ENCODE measurements at regions not wholly inside any gene's neighbourhood (a gene's known extent, or its start where the extent isn't known, plus 50 kb on each side); places are given as distances from the start of the nearest gene placed in this dataset.

DNA sequence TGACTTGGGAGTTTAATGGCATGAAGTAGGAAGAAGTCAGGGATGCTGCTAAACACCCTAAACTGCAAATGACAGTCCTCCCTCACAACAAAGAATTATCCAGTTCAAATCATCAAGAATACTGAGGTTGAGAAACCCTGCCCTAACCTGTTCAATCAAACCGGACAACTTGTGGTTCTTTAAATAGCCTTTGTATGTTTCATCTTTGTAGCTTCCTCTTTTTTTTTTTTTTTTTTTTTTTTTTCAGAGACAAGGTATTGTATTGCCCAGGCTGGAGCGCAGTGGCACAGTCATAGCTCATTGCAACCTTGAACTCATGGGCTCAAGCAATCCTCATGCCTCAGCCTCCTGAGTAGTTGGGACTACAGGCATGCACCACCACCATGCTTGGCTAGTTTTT, 52.5 kb upstream of the TTC29 start:
- DNase-seq: no peak

GRCh38 chr4:147003956-147004809, 58.5 kb upstream of the TTC29 start:
- no peak for DNase-seq

GRCh38 chr4:147006229-147006628, 60.6 kb upstream of the TTC29 start:
- no peak for DNase-seq

DNA sequence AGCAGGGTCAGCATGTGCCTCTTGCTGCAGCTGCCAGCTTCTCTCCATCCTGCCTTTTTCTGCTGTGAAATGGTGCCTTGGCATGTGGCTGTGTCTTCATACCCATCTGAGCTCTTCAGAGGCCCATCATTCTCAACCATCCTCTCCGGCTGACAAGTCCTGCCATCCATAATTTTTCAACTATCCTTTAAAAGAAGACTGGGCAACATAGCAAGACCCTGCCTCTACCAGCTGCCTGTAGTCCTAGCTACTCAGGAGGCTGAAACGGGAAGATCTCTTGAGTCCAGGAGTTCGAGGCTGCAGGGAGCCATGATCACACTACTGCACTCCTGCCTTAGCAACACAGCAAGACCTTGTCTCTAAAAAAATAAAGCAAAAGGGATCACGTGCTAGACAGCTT, 64.2 kb upstream of the TTC29 start:
- DNase-seq: no peak

DNA sequence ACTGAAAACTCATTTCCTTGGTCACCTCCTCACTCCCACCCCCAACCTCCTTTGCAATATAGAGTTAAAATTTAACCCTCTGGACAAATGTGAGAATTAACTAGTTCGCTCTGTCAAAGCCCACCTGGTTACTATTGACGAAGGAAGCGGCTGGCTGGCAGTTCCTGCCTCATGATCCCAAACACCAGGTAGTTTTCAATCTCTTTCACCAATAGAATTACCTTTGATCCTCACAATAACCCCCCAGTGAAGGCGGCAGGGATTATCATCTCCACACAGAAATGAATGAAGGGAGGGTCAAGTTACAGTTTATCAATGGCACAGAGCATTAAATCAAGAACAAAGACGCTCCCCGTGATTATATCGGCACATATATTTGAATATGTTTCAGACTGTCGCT, 65.7 kb upstream of the TTC29 start:
- no peak for DNase-seq

- DNase-seq: no peak
Measured at GRCh38 chr4:147012059-147012707, 66.5 kb upstream of the TTC29 start.

DNA sequence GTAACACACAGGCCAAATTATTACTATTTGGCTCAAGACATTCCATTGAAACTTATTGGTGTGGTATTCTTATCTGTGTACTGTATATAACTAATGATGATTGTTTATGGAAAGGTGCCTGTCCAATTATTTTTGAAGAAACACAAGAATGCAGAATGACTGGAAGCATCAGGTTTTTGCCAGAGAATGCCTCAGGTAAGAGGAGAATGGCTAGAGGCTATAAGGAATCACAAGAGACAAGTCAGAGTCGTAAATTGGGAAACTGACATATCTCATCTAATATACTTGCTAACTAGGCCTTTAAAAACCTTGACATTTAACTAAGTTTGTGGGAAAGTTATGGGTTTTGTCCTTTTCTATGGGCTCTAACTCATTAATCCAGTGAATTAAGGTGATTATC, 69.3 kb upstream of the TTC29 start:
- DNase-seq: no peak

DNA sequence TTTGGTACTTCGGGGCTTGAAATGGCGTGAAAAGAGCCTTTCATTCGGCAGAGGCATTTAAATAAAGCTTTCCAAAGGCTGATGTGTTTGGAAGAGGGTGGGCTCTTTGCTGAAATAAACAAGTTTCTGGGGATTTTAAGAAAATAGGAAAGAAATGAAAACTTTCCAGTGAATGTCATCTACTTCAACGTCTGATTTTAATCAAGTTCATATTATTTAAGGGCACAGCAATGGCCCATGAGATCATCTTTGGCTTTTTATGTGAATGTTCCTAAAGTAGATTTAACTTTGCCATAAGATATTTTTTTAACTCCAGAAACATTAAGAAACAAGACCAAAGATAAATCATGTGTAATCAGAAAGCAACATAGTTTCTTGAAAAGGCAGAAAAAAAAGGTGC, 69.8 kb upstream of the TTC29 start:
- no peak for DNase-seq

GRCh38 chr4:147017081-147017480, 71.4 kb upstream of the TTC29 start:
- no peak for DNase-seq

DNA sequence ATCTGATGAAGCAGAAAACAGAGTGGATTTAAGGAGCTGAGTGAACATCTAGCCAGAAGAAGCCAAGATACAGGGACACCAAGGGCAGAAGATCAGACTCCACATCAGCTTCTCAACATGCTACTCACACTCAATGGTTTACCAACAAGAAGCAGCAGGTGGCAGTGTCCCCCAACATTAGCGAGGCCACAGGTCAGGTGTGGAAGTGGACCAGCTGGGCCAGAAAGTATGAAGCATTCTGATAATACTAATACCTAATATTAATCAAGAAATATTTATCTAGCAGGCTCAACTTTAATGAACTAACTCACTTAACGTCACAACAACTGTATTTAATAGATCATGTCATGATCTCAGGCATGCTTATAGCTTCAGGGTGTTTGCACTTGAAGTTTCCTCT, 73.4 kb upstream of the TTC29 start:
- peak in 3 of 5 experiments; percentile 6 to 38 (median 13) for DNase-seq

DNA sequence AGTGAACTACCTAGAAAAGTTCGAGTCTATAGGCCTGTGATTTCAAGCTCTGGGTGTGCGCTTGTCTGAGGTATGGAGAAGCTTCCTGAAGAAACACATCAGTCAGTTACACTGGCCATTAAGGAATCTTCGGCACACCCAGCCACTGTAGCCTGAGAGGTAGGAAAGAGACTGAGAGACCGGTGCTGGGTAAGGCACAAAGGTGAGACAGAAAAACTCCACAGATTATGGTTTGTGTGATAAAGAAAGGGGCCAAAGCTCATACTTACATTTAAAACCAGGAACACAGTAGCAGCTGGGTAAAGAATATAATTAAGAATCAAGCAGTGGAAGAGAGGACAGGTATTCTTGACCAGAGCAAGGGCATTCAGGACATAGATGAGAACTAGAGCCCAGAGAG, 74.8 kb upstream of the TTC29 start:
- no peak for DNase-seq

GRCh38 chr4:147025042-147025441, 79.4 kb upstream of the TTC29 start:
- DNase-seq: no peak

- no peak for DNase-seq
Measured at GRCh38 chr4:147029296-147029695, 83.6 kb upstream of the TTC29 start.

DNA sequence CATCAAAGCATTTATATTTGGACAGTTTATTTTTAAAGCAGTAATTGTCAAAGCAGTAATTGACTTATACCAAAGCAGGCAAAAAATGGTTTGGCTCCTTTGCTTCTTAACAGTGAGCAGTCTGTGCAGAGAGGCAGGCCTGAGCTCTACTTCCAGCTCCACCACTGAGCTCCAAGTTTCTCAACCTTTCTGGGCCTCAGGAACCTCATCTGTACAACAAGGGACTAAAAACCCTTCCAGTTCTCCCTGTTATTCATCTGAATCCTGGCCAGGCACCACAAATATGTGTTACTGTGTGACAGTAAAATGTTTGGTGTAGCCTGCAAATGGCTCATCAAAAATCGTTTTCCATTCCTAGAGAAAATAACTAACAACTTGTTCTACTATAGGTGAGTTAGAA, 88.7 kb upstream of the TTC29 start:
- no peak for DNase-seq

DNA sequence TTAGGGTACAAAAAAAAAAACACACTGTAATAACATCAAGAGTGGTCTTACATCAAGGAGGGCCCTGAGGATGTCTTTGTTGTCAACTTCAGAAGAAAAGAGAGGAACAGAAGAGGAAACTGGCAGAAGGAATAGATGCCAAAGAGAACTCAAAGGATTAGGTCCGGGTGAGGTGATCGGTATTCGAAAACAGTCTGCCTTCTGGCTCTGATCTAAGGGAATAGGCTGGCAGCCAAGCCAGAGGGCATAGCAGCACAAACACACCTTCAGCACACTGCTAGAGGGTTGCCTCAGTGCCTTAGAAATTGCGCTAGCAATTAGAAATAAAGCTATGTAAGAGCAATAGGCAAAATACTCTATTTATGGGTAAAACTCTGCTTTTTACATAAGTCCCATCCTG, 91.4 kb upstream of the TTC29 start:
- DNase-seq: no peak

DNA sequence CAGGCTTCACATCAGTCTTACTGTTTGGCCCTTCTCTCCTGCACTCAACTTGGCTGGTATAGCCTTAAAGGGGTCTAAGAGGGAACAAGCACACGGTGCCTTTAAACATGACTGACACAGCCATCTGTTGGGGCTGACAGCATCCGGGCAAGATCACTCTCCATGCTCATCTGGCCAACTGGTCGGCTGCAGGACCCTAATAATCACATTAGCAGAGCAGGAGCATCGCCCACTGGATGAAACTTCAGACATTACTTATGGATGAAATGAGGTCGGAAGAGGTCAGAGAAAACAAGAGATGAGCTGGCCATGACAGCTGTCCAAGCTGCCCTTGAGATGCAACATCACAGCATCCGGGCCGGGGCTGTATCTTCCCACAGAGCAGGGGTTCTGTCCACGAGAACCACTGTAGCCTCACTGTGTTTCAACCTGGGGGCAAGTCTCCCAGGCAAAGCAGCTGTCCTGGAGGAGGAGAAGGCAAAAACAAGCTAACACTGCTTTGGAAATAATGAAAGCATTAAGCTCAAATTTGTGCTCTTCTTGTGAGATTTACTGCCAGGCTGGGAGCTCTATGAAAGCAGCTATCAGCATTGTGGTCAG, 94.4 kb upstream of the TTC29 start:
- no peak for DNase-seq

GRCh38 chr4:147040874-147041273, 95.2 kb upstream of the TTC29 start:
- no peak for DNase-seq

- no peak for DNase-seq
Measured at GRCh38 chr4:147041376-147041775, 95.7 kb upstream of the TTC29 start.

GRCh38 chr4:147042046-147042445, 96.4 kb upstream of the TTC29 start:
- no peak for DNase-seq

- no peak for DNase-seq
Measured at GRCh38 chr4:147044241-147044640, 98.6 kb upstream of the TTC29 start.

- DNase-seq: no peak
Measured at GRCh38 chr4:147049946-147050345, 104.3 kb upstream of the TTC29 start.

DNA sequence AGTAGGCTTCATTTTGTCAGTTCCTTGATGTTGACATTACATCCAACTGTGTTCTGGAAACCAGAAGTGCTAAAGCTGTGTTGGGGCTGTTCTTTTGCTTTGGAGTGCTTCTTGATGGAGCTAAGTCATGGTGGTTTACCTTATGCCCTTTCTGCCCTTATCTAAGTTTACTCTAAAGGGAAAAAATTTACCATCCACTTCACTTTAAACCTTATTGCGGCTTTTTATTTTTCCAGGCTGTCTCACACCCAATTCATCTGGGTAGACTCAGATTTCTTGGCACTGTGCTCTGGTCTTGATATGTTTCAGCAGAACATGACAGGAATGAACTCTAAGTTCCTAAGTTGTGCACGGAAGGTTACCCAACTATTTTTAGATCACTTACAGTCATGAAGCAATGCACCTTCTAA, 104.7 kb upstream of the TTC29 start:
- DNase-seq: no peak

GRCh38 chr4:147052361-147052760, 106.7 kb upstream of the TTC29 start:
- DNase-seq: no peak

DNA sequence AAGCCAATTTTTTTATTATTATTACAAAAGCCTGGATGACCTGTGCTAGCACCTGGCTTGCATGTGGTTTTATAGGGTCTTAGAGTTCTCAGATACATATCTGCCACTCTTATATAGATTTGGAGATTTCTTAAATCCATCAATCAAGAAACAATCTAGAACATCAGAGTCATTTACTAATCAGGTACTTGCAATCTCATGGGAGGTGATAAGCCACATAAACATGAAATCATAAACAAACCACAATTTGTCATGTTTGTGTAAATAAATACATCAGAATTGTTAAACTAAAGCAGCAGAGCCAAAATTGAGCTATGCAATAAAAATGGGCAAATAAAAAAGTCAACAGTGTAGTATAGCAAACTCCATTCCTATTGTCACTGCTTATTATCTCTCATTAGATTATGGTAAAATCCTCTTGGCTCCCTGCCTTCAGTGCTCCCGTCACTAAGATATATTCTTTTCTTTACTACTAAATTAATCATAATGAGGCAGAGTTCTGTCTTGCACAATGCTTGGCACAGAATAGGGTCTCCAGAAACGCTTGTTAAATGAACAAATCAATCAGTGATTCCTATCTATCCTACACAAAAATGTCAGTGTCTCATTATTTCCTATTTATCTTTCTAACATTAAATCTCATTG, 108.7 kb upstream of the TTC29 start:
- no peak for DNase-seq

Measured in T-helper 2 cell (primary cell).